ENCODE measurements at regions not wholly inside any gene's neighbourhood (a gene's known extent, or its start where the extent isn't known, plus 50 kb on each side); places are given as distances from the start of the nearest gene placed in this dataset.

DNA sequence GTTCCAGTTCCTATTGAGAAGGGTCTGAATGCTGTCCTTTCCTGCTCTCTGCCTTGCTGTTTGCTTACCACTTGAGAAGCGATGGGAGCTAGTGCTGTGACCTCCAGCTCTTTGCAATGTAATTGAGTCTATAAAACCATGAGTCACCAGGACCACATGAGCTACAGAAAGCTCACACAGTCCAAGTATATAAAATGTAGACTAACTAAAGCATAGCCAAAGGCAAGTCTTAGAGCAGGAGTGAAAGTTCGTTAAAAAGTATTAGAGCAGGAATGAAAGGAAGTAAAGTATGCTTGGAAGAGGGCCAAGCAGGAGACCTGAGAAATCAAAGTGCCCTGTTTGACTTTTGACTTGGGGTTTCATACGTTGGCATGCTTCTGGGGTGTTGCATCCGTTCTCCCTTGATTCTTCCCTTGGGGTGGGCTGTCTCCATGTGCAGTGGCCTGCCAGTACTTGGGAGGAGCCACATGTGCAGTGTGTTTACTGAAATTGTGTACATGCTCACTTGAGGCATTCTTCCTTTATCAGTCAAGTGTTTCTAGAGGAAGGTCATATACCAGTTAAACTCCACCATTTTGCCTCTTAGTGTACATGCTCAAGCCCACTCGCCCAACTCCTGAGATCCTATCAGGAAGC, 71.3 kb upstream of the KIT start:
- no peak for TF ChIP-seq SMC3 (IDR thresholded peaks at IDR 0.05)
- TF ChIP-seq, protein P1, sequence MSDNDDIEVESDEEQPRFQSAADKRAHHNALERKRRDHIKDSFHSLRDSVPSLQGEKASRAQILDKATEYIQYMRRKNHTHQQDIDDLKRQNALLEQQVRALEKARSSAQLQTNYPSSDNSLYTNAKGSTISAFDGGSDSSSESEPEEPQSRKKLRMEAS (IDR thresholded peaks at IDR 0.05): no peak
- TF ChIP-seq RAD21 (conservative IDR thresholded peaks at IDR 0.05 in 1 of 2, IDR thresholded peaks at IDR 0.05 in 1 of 2): no peak
- TF ChIP-seq CTCF (IDR thresholded peaks at IDR 0.05): no peak
- TF ChIP-seq EP300 (IDR thresholded peaks at IDR 0.05): no peak
- TF ChIP-seq HMGXB4 (CRISPR knock-in tag; IDR thresholded peaks at IDR 0.05; ENCODE audit: borderline replicate concordance): no peak
- TF ChIP-seq POLR2A (IDR thresholded peaks at IDR 0.05; ENCODE audit: low read length): no peak

Data from A549 (cell line).